B cell (primary cell): ENCODE measurements at regions not wholly inside any gene's neighbourhood (a gene's known extent, or its start where the extent isn't known, plus 50 kb on each side); places are given as distances from the start of the nearest gene placed in this dataset.

Experiments used
- ATAC-seq: fragments of 200-7000 bp; cut with Tn5 transposase; one replicate; pipeline ENCODE4 v1.10.0; 2021; ENCODE audit warnings: low read depth, mild to moderate bottlenecking, moderate number of reproducible peaks, moderate library complexity
- CTCF ChIA-PET: fragments of 350-600 bp; sonication (Branson Sonifier 250); formaldehyde crosslinking; loops from one replicate; lab custom pipeline; 2021; ENCODE audit warnings: antibody characterized with exemption, inconsistent platforms; lab: Charles Lee
- POLR2A ChIA-PET: fragments of 350-600 bp; sonication (Branson Sonifier 250); formaldehyde crosslinking; loops from one replicate; lab custom pipeline; 2021; ENCODE audit warnings: antibody characterized with exemption; lab: Charles Lee
- DNase-seq: peaks from one replicate; pipeline ENCODE4 v3.0.0; 2013
- H2AFZ ChIP-seq: 2 replicates; pipeline ENCODE4 v1.6.1; 2012; ENCODE audit warnings: mild to moderate bottlenecking, low read depth, low read length; ENCODE audit not compliant: insufficient read depth, poor library complexity, severe bottlenecking
- H3K27ac ChIP-seq, 2 donors: 1 replicate in 1 of 2; 2 replicates in 1 of 2; pipeline ENCODE4 v1.5.1; 2012 to 2013; ENCODE audit warnings: low read length in 2 of 2, mild to moderate bottlenecking in 2 of 2, moderate library complexity in 1 of 2
- H3K27me3 ChIP-seq, 4 experiments: fragments of 200-600 bp in 1 of 4; sonication (generic) in 1 of 4; replicated peaks in 1 of 4; 1 replicate in 2 of 4; 2 replicates in 2 of 4; pipeline versions ENCODE4 v1.6.1 to v1.7.0; 2013 to 2016; ENCODE audit warnings: low read length in 3 of 4, mild to moderate bottlenecking in 2 of 4, mixed read lengths in 1 of 4, moderate library complexity in 1 of 4; ENCODE audit not compliant: insufficient read depth in 4 of 4, control insufficient read depth in 3 of 4; ENCODE audit errors: control extremely low read depth in 1 of 4
- H3K36me3 ChIP-seq, 2 experiments: replicated peaks in 1 of 2; 1 replicate in 1 of 2; 2 replicates in 1 of 2; pipeline versions ENCODE4 v1.6.1 to v1.7.1; 2013; ENCODE audit warnings: low read length in 1 of 2; ENCODE audit not compliant: insufficient read depth in 2 of 2, control insufficient read depth in 1 of 2; ENCODE audit errors: control extremely low read depth in 1 of 2, extremely low read depth in 1 of 2
- H3K4me1 ChIP-seq, 2 donors: fragments of 200-600 bp in 1 of 2; sonication (generic) in 1 of 2; 1 replicate in 1 of 2; 2 replicates in 1 of 2; pipeline versions ENCODE4 v1.5.1 to v1.6.1; 2013 to 2017; ENCODE audit warnings: low read length in 2 of 2; ENCODE audit not compliant: control insufficient read depth in 2 of 2, insufficient read depth in 2 of 2
- H3K4me2 ChIP-seq: replicated peaks from 2 replicates; pipeline ENCODE3; 2012; ENCODE audit warnings: mild to moderate bottlenecking, low read depth, low read length; ENCODE audit not compliant: poor library complexity, severe bottlenecking
- H3K4me3 ChIP-seq, 5 experiments: fragments of 200-600 bp in 1 of 5; sonication (generic) in 1 of 5; 1 replicate in 3 of 5; 2 replicates in 2 of 5; pipeline versions ENCODE4 v1.5.1 to v1.7.0; 2011 to 2016; ENCODE audit warnings: low read length in 4 of 5, mild to moderate bottlenecking in 4 of 5, low read depth in 2 of 5, control low read depth in 1 of 5, moderate library complexity in 1 of 5; ENCODE audit not compliant: insufficient read depth in 1 of 5; ENCODE audit errors: control extremely low read depth in 1 of 5, extremely low read depth in 1 of 5
- H3K79me2 ChIP-seq: fragments of 200-600 bp; sonication (generic); one replicate; pipeline ENCODE4 v1.6.0; 2016; ENCODE audit warnings: low read length; ENCODE audit not compliant: control insufficient read depth, insufficient read depth
- H3K9ac ChIP-seq: fragments of 200-600 bp; sonication (generic); 2 replicates; pipeline ENCODE4 v1.6.1; 2017; ENCODE audit warnings: mild to moderate bottlenecking, low read length, moderate library complexity
- H3K9me3 ChIP-seq, 3 donors: one replicate each; pipeline versions ENCODE4 v1.6.1 to v1.7.1; 2013; ENCODE audit warnings: low read length in 2 of 3; ENCODE audit not compliant: control insufficient read depth in 2 of 3, insufficient read depth in 1 of 3; ENCODE audit errors: control extremely low read depth in 1 of 3
- H4K20me1 ChIP-seq: 2 replicates; pipeline ENCODE4 v1.6.0; 2012; ENCODE audit warnings: mild to moderate bottlenecking, low read length; ENCODE audit not compliant: insufficient read depth, control insufficient read depth, poor library complexity, severe bottlenecking
- H3K27ac Mint-ChIP-seq: one replicate; pipeline ENCODE4 v1.8.0; 2021; ENCODE audit warnings: mixed read lengths
- H3K27me3 Mint-ChIP-seq: one replicate; pipeline ENCODE4 v1.8.0; 2021; ENCODE audit warnings: mixed read lengths
- H3K4me1 Mint-ChIP-seq: one replicate; pipeline ENCODE4 v1.8.0; 2021; ENCODE audit warnings: mixed read lengths
- H3K4me3 Mint-ChIP-seq: one replicate; pipeline ENCODE4 v1.8.0; 2021; ENCODE audit warnings: mixed read lengths
- H3K9me3 Mint-ChIP-seq: one replicate; pipeline ENCODE4 v1.8.0; 2022; ENCODE audit warnings: mixed read lengths; ENCODE audit not compliant: insufficient read depth
- CTCF ChIP-seq: fragments of 200-600 bp; IDR thresholded peaks from one replicate; pipeline ENCODE4 v1.8.0; 2022; ENCODE audit warnings: antibody characterized with exemption, mild to moderate bottlenecking
- EZH2 ChIP-seq: IDR thresholded peaks from 2 replicates; pipeline ENCODE4 v1.6.1; 2012; ENCODE audit warnings: borderline replicate concordance, low read depth, mild to moderate bottlenecking, moderate library complexity, low read length; ENCODE audit not compliant: insufficient read depth, poor library complexity, severe bottlenecking
- WGBS: methylation state at CpG from one replicate; pipeline ENCODE4 v1.1.5; 2013; ENCODE audit warnings: missing lambda C conversion rate; ENCODE audit not compliant: insufficient coverage; 5-methylcytosine and 5-hydroxymethylcytosine counted together
- intact Hi-C: fragments of 100-400 bp; cut with micrococcal nuclease; formaldehyde crosslinking; loops from one replicate; pipeline ENCODE4 v1.10.0; 2022

DNA sequence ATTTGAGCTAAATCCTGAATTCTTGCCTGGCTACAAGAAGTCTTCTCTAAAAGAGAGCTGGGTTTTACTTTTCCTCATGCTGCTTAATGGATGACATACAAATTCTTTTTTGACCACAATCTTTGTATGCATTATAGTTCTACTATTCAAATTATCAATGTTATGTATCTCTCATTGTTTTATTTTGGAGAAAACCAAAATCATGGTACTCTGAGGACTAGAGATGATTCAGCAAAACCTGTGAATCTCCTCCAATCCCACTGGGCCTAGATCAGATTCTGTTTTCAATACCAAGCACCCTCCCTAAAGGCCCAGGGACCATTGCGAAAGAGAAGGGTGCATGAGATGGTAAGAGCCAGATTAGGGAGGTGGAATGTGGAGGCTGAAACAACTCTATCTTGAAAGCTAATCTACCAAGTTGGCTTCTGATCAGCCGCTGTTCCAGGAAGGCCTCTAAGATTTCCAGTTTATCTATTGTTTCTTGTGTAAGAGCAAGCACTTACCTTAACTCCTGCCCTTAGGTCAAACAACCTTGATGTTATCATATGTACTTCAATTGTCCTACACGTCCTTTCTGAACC, 547.2 kb downstream of the PLPP3 start:
- peaks cover 0 to 3% (median under 1%) of the 10 kb centered on the region in 4 experiments for H3K27me3 ChIP-seq
- H4K20me1 ChIP-seq: no peaks in the 10 kb centered on the region
- Mint-ChIP-seq H3K27me3 (peaks cover 15% of the 10 kb centered on the region), H3K9me3 (no peaks in the 10 kb centered on the region), H3K4me1 (no peaks in the 10 kb centered on the region), H3K4me3 (no peak overlapping the region), H3K27ac (no peak overlapping the region)
- CTCF ChIA-PET: no interaction called here
- no peaks in the 10 kb centered on the region for H3K4me1 ChIP-seq
- no peak overlapping the region for H2AFZ ChIP-seq
- TF ChIP-seq EZH2: no peak
- TF ChIP-seq CTCF: no peak
- H3K9ac ChIP-seq: no peak overlapping the region
- DNase-seq: no peak
- no peak overlapping the region for H3K27ac ChIP-seq
- POLR2A ChIA-PET: no interaction called here
- H3K4me2 ChIP-seq: no peak overlapping the region
- no peak overlapping the region for H3K4me3 ChIP-seq
- H3K9me3 ChIP-seq: no peaks in the 10 kb centered on the region
- intact Hi-C loops: no loop called here
- H3K79me2 ChIP-seq: no peaks in the 10 kb centered on the region
- H3K36me3 ChIP-seq: no peaks in the 10 kb centered on the region
- ATAC-seq: no peak
- no CpG with 5 or more reads among the region's 3 CpGs for WGBS

DNA sequence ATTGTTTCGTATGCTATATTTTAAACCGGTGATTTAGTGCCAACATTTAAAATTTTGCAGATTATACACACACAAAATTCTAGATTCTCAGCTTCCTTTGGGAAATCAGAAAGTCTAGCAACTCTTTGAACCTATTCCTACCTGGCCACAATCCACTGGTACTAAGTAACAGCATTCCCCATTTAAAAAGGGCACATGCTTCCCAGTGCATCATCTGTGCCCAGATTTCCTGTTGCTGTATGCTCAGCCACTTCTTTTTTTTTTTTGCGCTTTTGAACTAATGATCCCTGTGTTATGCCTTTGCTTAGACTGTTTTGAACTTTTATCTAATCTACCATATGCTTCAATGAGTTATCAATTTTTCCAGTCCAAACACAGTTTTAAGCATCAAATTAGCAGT, 548.4 kb downstream of the PLPP3 start:
- Mint-ChIP-seq H3K4me1 (no peaks in the 10 kb centered on the region), H3K27me3 (peaks cover 13% of the 10 kb centered on the region)

More for the DNA sequence above, 548.4 kb downstream of the PLPP3 start:
- peaks cover 0 to 3% (median under 1%) of the 10 kb centered on the region in 4 experiments for H3K27me3 ChIP-seq
- POLR2A ChIA-PET: no interaction called here
- Mint-ChIP-seq H3K9me3 (no peaks in the 10 kb centered on the region), H3K4me3 (no peak overlapping the region), H3K27ac (no peak overlapping the region)
- no peak overlapping the region for H3K27ac ChIP-seq
- no peak for ATAC-seq
- H3K4me3 ChIP-seq: no peak overlapping the region
- CTCF ChIA-PET: no interaction called here
- no peak overlapping the region for H3K9ac ChIP-seq
- WGBS: 100% methylated on average over 2 of the region's 3 CpGs
- H3K4me2 ChIP-seq: no peak overlapping the region
- no peaks in the 10 kb centered on the region for H3K79me2 ChIP-seq
- intact Hi-C loops: no loop called here
- no peaks in the 10 kb centered on the region for H3K36me3 ChIP-seq
- no peaks in the 10 kb centered on the region for H3K9me3 ChIP-seq
- no peaks in the 10 kb centered on the region for H4K20me1 ChIP-seq
- TF ChIP-seq EZH2 (no peak), CTCF (no peak)
- DNase-seq: no peak
- H3K4me1 ChIP-seq: no peaks in the 10 kb centered on the region
- no peak overlapping the region for H2AFZ ChIP-seq
